ENCODE measurements at regions not wholly inside any gene's neighbourhood (a gene's known extent, or its start where the extent isn't known, plus 50 kb on each side); places are given as distances from the start of the nearest gene placed in this dataset.
A peak's percentile ranks its signal among the peaks of the same experiment; 100 is the strongest.

- H3K4me3 ChIP-seq, result no peak overlapping the region
- TF ChIP-seq CTCF (IDR thresholded peaks at IDR 0.05), result no peak
- ATAC-seq, result no peak
These were observed 152.5 kb upstream of the TENT5D start for GRCh38 chrX:80267790-80268189.

GRCh38 chrX:80282535-80282934 is 137.7 kb upstream of the TENT5D start:
- TF ChIP-seq CTCF (IDR thresholded peaks at IDR 0.05), result no peak
- no peaks in the 10 kb centered on the region for H3K36me3 ChIP-seq (ENCODE audit: low read depth)
- H3K4me3 ChIP-seq, result no peak overlapping the region
- no peaks in the 10 kb centered on the region for H3K4me1 ChIP-seq (ENCODE audit: low read depth)
- DNase-seq (no peak), ATAC-seq (no peak)
- no peaks in the 10 kb centered on the region for H3K9me3 ChIP-seq
- intact Hi-C loops (cut with DNase I, micrococcal nuclease), result no loop called here

More at GRCh38 chrX:80267790-80268189, 152.5 kb upstream of the TENT5D start:
- Histone ChIP-seq H3K36me3 (ENCODE audit: low read depth) (no peaks in the 10 kb centered on the region), H3K4me1 (ENCODE audit: low read depth) (no peaks in the 10 kb centered on the region), H3K9me3 (no peaks in the 10 kb centered on the region)
- intact Hi-C loops (cut with DNase I, micrococcal nuclease), result no loop called here
- no peak for DNase-seq

- no peak overlapping the region for H3K4me3 ChIP-seq
- H3K9me3 ChIP-seq, result no peaks in the 10 kb centered on the region
- no peaks in the 10 kb centered on the region for H3K4me1 ChIP-seq (ENCODE audit: low read depth)
- peak in 1 of 3 donors; percentile 38 for DNase-seq
- intact Hi-C loops (cut with DNase I, micrococcal nuclease), result no loop called here
- no peaks in the 10 kb centered on the region for H3K36me3 ChIP-seq (ENCODE audit: low read depth)
- ATAC-seq, result peak; percentile 74
- TF ChIP-seq CTCF (IDR thresholded peaks at IDR 0.05), result no peak
These were observed 135.0 kb upstream of the TENT5D start for GRCh38 chrX:80285131-80285773.

- Histone ChIP-seq H3K9me3 (no peaks in the 10 kb centered on the region), H3K4me3 (no peak overlapping the region), H3K4me1 (ENCODE audit: low read depth) (no peaks in the 10 kb centered on the region), H3K36me3 (ENCODE audit: low read depth) (no peaks in the 10 kb centered on the region)
- TF ChIP-seq CTCF (IDR thresholded peaks at IDR 0.05), result no peak
- no peak for DNase-seq
- no peak for ATAC-seq
- intact Hi-C loops (cut with DNase I, micrococcal nuclease), result no loop called here
These were observed 129.4 kb upstream of the TENT5D start for GRCh38 chrX:80290834-80291233.

GRCh38 chrX:80293354-80293753 is 126.9 kb upstream of the TENT5D start:
- DNase-seq (no peak), ATAC-seq (no peak)
- Histone ChIP-seq H3K9me3 (no peaks in the 10 kb centered on the region), H3K36me3 (ENCODE audit: low read depth) (no peaks in the 10 kb centered on the region), H3K4me1 (ENCODE audit: low read depth) (no peaks in the 10 kb centered on the region), H3K4me3 (no peak overlapping the region)
- no peak for TF ChIP-seq CTCF (IDR thresholded peaks at IDR 0.05)
- intact Hi-C loops (cut with DNase I, micrococcal nuclease), result no loop called here

- no peak for TF ChIP-seq CTCF (IDR thresholded peaks at IDR 0.05)
- Histone ChIP-seq H3K9me3 (no peaks in the 10 kb centered on the region), H3K4me1 (ENCODE audit: low read depth) (no peaks in the 10 kb centered on the region), H3K36me3 (ENCODE audit: low read depth) (no peaks in the 10 kb centered on the region), H3K4me3 (no peak overlapping the region)
- DNase-seq (no peak), ATAC-seq (no peak)
- intact Hi-C loops (cut with DNase I, micrococcal nuclease), result no loop called here
These were observed 114.2 kb upstream of the TENT5D start for GRCh38 chrX:80306007-80306406.
